ENCODE measurements at regions not wholly inside any gene's neighbourhood (a gene's known extent, or its start where the extent isn't known, plus 50 kb on each side); places are given as distances from the start of the nearest gene placed in this dataset.

GRCh38 chr5:56587381-56588130 lies 227.8 kb upstream of the MAP3K1 start:
- peaks cover 4 to 23% of the 10 kb centered on the region in 2 experiments for H3K27me3 ChIP-seq (ENCODE audit: control insufficient read depth in 1 of 2, insufficient read depth in 2 of 2, low read length in 2 of 2)
- H2AFZ ChIP-seq (ENCODE audit: low read length), result no peak overlapping the region
- ChIA-PET CTCF (ENCODE audit: low intra/inter-chr PET ratio, low total read pairs) (no interaction called here), POLR2A (no interaction called here)
- ATAC-seq (no peak), DNase-seq (ENCODE audit: low spot score) (no peak), FAIRE-seq (no peak)
- H3K9ac ChIP-seq (ENCODE audit: insufficient read depth, low read depth, low read length), result no peak overlapping the region
- no peak overlapping the region for H3K4me2 ChIP-seq (ENCODE audit: low read depth, low read length)
- intact Hi-C loops (cut with micrococcal nuclease; ENCODE audit: unreplicated experiment), result no loop called here
- no peak overlapping the region for H3K4me3 ChIP-seq (replicated peaks in 1 of 3; ENCODE audit: insufficient read depth in 1 of 3, low read depth in 2 of 3, low read length in 3 of 3)
- in situ Hi-C loops (cut with HindIII; ENCODE audit: extremely low pct_ligation_motif_present, low pct_unique_long_range_greater_than_20kb), result no loop called here
- no peaks in the 10 kb centered on the region for H3K36me3 ChIP-seq (replicated peaks in 1 of 2; ENCODE audit: control insufficient read depth in 1 of 2, insufficient read depth in 2 of 2, low read length in 2 of 2)
- H4K20me1 ChIP-seq (ENCODE audit: insufficient read depth, low read length), result no peaks in the 10 kb centered on the region
- BruUV-seq (replicated peaks), result no TSS peak
- no peak overlapping the region for H3K27ac ChIP-seq (ENCODE audit: extremely low read length, insufficient read depth, low read length)
- no peaks in the 10 kb centered on the region for H3K9me3 ChIP-seq (ENCODE audit: low read length)
- no peak for TF ChIP-seq MED1 (CRISPR knock-in tag; IDR thresholded peaks at IDR 0.05)
- TF ChIP-seq KLF15 (CRISPR knock-in tag; IDR thresholded peaks at IDR 0.05; ENCODE audit: borderline replicate concordance), result no peak
- TF ChIP-seq ZNF20 (CRISPR knock-in tag; IDR thresholded peaks at IDR 0.05), result no peak
- TF ChIP-seq YEATS4 (CRISPR knock-in tag; IDR thresholded peaks at IDR 0.05; ENCODE audit: borderline replicate concordance), result no peak
- no peak for TF ChIP-seq GLMP (CRISPR knock-in tag; IDR thresholded peaks at IDR 0.05; ENCODE audit: borderline replicate concordance)
- TF ChIP-seq SIX4 (CRISPR knock-in tag; IDR thresholded peaks at IDR 0.05), result no peak
- no peak for TF ChIP-seq ZNF619 (CRISPR knock-in tag; IDR thresholded peaks at IDR 0.05)
- TF ChIP-seq HNF4G (IDR thresholded peaks at IDR 0.05; ENCODE audit: borderline replicate concordance, low read depth, low read length), result no peak
- no peak for TF ChIP-seq HNF4G (CRISPR knock-in tag; IDR thresholded peaks at IDR 0.05; ENCODE audit: borderline replicate concordance, low read depth)
- TF ChIP-seq, protein P1, sequence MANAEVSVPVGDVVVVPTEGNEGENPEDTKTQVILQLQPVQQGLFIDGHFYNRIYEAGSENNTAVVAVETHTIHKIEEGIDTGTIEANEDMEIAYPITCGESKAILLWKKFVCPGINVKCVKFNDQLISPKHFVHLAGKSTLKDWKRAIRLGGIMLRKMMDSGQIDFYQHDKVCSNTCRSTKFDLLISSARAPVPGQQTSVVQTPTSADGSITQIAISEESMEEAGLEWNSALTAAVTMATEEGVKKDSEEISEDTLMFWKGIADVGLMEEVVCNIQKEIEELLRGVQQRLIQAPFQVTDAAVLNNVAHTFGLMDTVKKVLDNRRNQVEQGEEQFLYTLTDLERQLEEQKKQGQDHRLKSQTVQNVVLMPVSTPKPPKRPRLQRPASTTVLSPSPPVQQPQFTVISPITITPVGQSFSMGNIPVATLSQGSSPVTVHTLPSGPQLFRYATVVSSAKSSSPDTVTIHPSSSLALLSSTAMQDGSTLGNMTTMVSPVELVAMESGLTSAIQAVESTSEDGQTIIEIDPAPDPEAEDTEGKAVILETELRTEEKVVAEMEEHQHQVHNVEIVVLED (CRISPR knock-in tag; IDR thresholded peaks at IDR 0.05; ENCODE audit: borderline replicate concordance), result no peak
- TF ChIP-seq SRY (CRISPR knock-in tag; IDR thresholded peaks at IDR 0.05), result no peak
- no peak for TF ChIP-seq ZNF10 (CRISPR knock-in tag; IDR thresholded peaks at IDR 0.05; ENCODE audit: borderline replicate concordance, low read depth)
- TF ChIP-seq CREB1 (IDR thresholded peaks at IDR 0.05), result no peak
- TF ChIP-seq CREB1 (CRISPR knock-in tag; IDR thresholded peaks at IDR 0.05), result no peak
- no peak for TF ChIP-seq ZNF18 (CRISPR knock-in tag; IDR thresholded peaks at IDR 0.05; ENCODE audit: insufficient replicate concordance)
- no peak for TF ChIP-seq ZNF788 (CRISPR knock-in tag; IDR thresholded peaks at IDR 0.05; ENCODE audit: borderline replicate concordance)
- TF ChIP-seq ZNF639 (CRISPR knock-in tag; conservative IDR thresholded peaks at IDR 0.05), result no peak
- no peak for TF ChIP-seq SAP130 (CRISPR knock-in tag; IDR thresholded peaks at IDR 0.05; ENCODE audit: low read depth)
- no peak for TF ChIP-seq NR2F6 (IDR thresholded peaks at IDR 0.05)
- no peak for TF ChIP-seq NR2F6 (CRISPR knock-in tag; IDR thresholded peaks at IDR 0.05)
- peaks cover 10% of the 10 kb centered on the region; the same call in 1 of the 2 replicates for H3K4me1 ChIP-seq (ENCODE audit: insufficient read depth, low read length)
- 44% methylated on average over 5 of the region's 5 CpGs for WGBS (ENCODE audit: low lambda C conversion rate)
- no peaks in the 10 kb centered on the region for H3K79me2 ChIP-seq (ENCODE audit: insufficient read depth, low read length)

Data from HepG2 (cell line).